MM.1S (cell line): ENCODE measurements at regions not wholly inside any gene's neighbourhood (a gene's known extent, or its start where the extent isn't known, plus 50 kb on each side); places are given as distances from the start of the nearest gene placed in this dataset.

ENCODE experiments used
- CTCF ChIP-seq: fragments of 300-600 bp; sonication (generic); IDR thresholded peaks from 2 replicates; pipeline ENCODE4 v1.5.1; 2016; ENCODE audit warnings: antibody characterized with exemption, low read length, mixed read lengths
- EZH2 ChIP-seq: fragments of 300-600 bp; sonication (generic); optimal IDR thresholded peaks from 2 replicates; pipeline ENCODE3; 2017; ENCODE audit warnings: low read depth, mild to moderate bottlenecking, antibody characterized with exemption, low read length, mixed read lengths
- EZH2phosphoT487 ChIP-seq: fragments of 300-600 bp; sonication (generic); IDR thresholded peaks from 2 replicates; pipeline ENCODE4 v1.6.1; 2018; ENCODE audit warnings: antibody characterized with exemption, low read length

GRCh38 chr15:38103564-38103963, 149.1 kb upstream of the SPRED1 start:
- TF ChIP-seq CTCF (no peak), EZH2 (no peak), EZH2phosphoT487 (no peak)
